Testis (tissue), 2 donors: ENCODE measurements at regions not wholly inside any gene's neighbourhood (a gene's known extent, or its start where the extent isn't known, plus 50 kb on each side); places are given as distances from the start of the nearest gene placed in this dataset.
"Not testable (repeated sequence)": the region's sequence is repeated elsewhere in the genome, so short reads cannot be mapped to it uniquely, and the experiment has no call there.

Experiments used
- DNase-seq: peaks from one replicate; pipeline ENCODE4 v3.0.0-alpha.2; 2019
- H3K27ac ChIP-seq, 2 donors: fragments of 200-600 bp; sonication (generic); one replicate each; pipeline ENCODE4 v1.5.1; 2019
- H3K27me3 ChIP-seq: fragments of 200-600 bp; sonication (generic); one replicate; pipeline ENCODE4 v1.5.1; 2019
- H3K36me3 ChIP-seq: fragments of 200-600 bp; sonication (generic); one replicate; pipeline ENCODE4 v1.5.1; 2017; ENCODE audit warnings: low read depth; ENCODE audit errors: missing control alignments
- H3K4me1 ChIP-seq: fragments of 200-600 bp; sonication (generic); one replicate; pipeline ENCODE4 v1.5.1; 2019
- H3K4me3 ChIP-seq, 2 donors: fragments of 200-600 bp; sonication (generic); one replicate each; pipeline ENCODE4 v1.5.1; 2017 to 2019
- H3K9me3 ChIP-seq: fragments of 200-600 bp; sonication (generic); one replicate; pipeline ENCODE4 v1.5.1; 2017
- CTCF ChIP-seq, 3 experiments: fragments of 450-650 bp in 2 of 3; fragments of 200-600 bp in 1 of 3; sonication (generic) in 1 of 3; IDR thresholded peaks; one replicate each; pipeline ENCODE4 v1.5.1; 2016 to 2019; ENCODE audit warnings: antibody characterized with exemption in 3 of 3, mild to moderate bottlenecking in 2 of 3, moderate library complexity in 1 of 3
- POLR2A ChIP-seq: fragments of 450-650 bp; IDR thresholded peaks from one replicate; pipeline ENCODE4 v1.6.1; 2017; ENCODE audit warnings: antibody characterized with exemption, mild to moderate bottlenecking, moderate library complexity
- WGBS, 2 donors: methylation state at CpG; one replicate each; pipeline ENCODE4 v1.1.5; 2018; 5-methylcytosine and 5-hydroxymethylcytosine counted together
- intact Hi-C: fragments of 100-400 bp; cut with DNase I; formaldehyde crosslinking; loops from one replicate; pipeline ENCODE4 v1.15.1; 2023; ENCODE audit warnings: low total_unique reads

GRCh38 chr13:33662392-33662791 is 155.6 kb upstream of the RFC3 start:
- Histone ChIP-seq H3K36me3 (no peaks in the 10 kb centered on the region), H3K4me3 (no peak overlapping the region), H3K27ac (no peak overlapping the region), H3K4me1 (no peaks in the 10 kb centered on the region), H3K9me3 (no peaks in the 10 kb centered on the region), H3K27me3 (no peaks in the 10 kb centered on the region)
- 54 to 67% methylated on average over 4 of the region's 4 CpGs for WGBS, 2 donors
- TF ChIP-seq CTCF (IDR thresholded peaks at IDR 0.05): no peak
- TF ChIP-seq POLR2A: no peak
- DNase-seq: no peak
- intact Hi-C loops: no loop called here

DNA sequence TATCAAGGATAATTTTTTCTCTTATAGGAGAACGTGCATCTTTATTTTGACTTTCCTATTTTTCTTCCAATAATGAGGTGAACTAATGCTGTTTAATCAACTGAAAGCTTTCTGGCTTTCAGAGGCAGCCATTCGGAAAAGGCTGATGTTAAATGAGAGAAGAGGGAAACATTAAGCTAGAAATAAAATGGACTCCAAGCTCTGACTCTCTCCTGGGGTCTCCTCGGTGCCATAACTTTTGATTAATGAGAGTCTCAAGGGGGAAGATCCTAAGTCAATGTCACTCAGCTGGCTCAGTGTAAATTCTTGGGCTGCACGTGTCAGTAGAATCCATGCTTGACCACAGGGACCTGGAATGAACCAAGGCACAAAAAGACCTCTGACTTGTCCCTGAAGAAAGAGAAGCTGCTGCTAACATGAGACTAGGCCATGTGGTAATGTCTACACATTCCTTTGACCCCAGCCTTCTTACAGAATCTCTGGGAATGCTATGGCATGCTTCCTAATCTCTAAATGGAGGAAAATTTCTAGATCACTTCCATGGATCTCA is 152.2 kb upstream of the RFC3 start:
- no peak for DNase-seq
- intact Hi-C loops: no loop called here
- no peak overlapping the region for H3K27ac ChIP-seq
- no peaks in the 10 kb centered on the region for H3K4me1 ChIP-seq
- no peaks in the 10 kb centered on the region for H3K36me3 ChIP-seq
- H3K9me3 ChIP-seq: no peaks in the 10 kb centered on the region
- 80 to 81% methylated on average over 4 of the region's 4 CpGs for WGBS, 2 donors
- no peaks in the 10 kb centered on the region for H3K27me3 ChIP-seq
- no peak for TF ChIP-seq CTCF (IDR thresholded peaks at IDR 0.05)
- no peak for TF ChIP-seq POLR2A
- no peak overlapping the region for H3K4me3 ChIP-seq

GRCh38 chr13:33671560-33671959 is 146.4 kb upstream of the RFC3 start:
- TF ChIP-seq CTCF (IDR thresholded peaks at IDR 0.05) (no peak), POLR2A (no peak)
- no peak overlapping the region for H3K4me3 ChIP-seq

DNA sequence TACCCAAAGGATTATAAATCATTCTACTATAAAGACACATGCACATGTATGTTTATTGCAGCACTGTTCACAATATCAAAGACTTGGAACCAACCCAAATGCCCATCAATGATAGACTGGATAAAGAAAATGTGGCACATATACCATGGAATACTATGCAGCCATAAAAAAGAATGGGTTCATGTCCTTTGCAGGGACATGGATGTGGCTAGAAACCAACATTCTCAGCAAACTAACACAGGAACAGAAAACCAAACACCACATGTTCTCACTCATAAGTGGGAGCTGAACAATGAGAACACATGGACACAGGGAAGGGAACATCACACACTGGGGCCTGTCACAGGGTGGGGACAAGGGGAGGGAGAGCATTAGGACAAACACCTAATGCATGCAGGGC is 145.9 kb upstream of the RFC3 start:
- H3K9me3 ChIP-seq, H3K27ac ChIP-seq, H3K4me1 ChIP-seq, H3K36me3 ChIP-seq, H3K4me3 ChIP-seq, DNase-seq, intact Hi-C loops, H3K27me3 ChIP-seq: not testable (repeated sequence)

More at GRCh38 chr13:33671560-33671959, 146.4 kb upstream of the RFC3 start:
- Histone ChIP-seq H3K27ac (no peak overlapping the region), H3K9me3 (no peaks in the 10 kb centered on the region), H3K36me3 (no peaks in the 10 kb centered on the region), H3K4me1 (no peaks in the 10 kb centered on the region), H3K27me3 (no peaks in the 10 kb centered on the region)
- intact Hi-C loops: no loop called here
- no peak for DNase-seq

- TF ChIP-seq POLR2A: no peak
- TF ChIP-seq CTCF (IDR thresholded peaks at IDR 0.05): no peak
- no peaks in the 10 kb centered on the region for H3K27me3 ChIP-seq
- intact Hi-C loops: no loop called here
- H3K4me3 ChIP-seq: peak overlapping the region; percentile 35 to 39
- peaks cover 5% of the 10 kb centered on the region for H3K4me1 ChIP-seq
- H3K9me3 ChIP-seq: no peaks in the 10 kb centered on the region
- WGBS, 2 donors: 12 to 15% methylated on average over 13 of the region's 13 CpGs
- H3K36me3 ChIP-seq: no peaks in the 10 kb centered on the region
- peak; percentile 67 for DNase-seq
- peak overlapping the region in 1 of 2 donors; percentile 2 for H3K27ac ChIP-seq
Measured at GRCh38 chr13:33676045-33676989, 141.6 kb upstream of the RFC3 start.
